Cerebellar nuclear complex (tissue), 1 donor: ENCODE measurements at regions not wholly inside any gene's neighbourhood (a gene's known extent, or its start where the extent isn't known, plus 50 kb on each side); places are given as distances from the start of the nearest gene placed in this dataset.
"Not testable (repeated sequence)": the region's sequence is repeated elsewhere in the genome, so short reads cannot be mapped to it uniquely, and the experiment has no call there.

Experiments
- DNase-seq, 2 experiments: peaks; one replicate each; lab custom pipeline; 2025; lab: John Stamatoyannopoulos, UW

DNA sequence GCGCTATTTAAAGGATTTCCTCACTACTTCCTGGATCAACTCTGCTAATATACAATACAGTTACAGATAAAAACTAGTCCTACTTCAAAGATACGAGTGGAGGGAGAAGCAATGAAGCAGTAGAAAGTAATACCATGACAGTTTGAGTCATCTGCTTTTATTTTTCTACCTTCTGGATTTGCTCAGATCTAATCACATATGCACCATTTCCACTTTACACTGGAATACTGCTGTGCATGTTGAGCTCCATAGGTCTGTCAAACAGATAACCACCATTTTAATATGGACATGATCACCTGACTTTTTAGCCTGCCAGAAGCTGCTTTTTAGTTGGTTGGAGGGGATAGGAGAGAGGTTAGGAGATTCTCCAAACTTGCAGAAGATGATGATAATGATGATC is 92.5 kb downstream of the MMUT start:
- no peak for DNase-seq

DNA sequence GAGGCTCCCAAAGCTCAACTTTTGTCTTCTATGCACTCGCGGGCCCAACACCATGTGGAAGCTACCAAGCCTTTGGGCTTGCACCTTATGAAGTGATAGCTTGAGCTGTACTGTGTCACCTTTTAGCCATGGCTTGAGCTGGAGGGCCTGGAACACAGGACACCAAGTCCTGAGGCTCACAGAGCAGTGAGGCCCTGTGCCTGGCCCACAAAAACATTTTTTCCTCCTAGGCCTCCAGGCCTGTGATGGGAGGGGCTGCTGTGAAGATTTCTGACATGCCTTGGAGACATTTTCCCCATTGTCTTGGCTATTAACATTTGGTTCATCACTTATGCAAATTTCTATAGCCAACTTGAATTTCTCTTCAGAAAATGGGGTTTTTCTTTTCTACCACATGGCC is 96.5 kb downstream of the MMUT start:
- DNase-seq = no peak

DNA sequence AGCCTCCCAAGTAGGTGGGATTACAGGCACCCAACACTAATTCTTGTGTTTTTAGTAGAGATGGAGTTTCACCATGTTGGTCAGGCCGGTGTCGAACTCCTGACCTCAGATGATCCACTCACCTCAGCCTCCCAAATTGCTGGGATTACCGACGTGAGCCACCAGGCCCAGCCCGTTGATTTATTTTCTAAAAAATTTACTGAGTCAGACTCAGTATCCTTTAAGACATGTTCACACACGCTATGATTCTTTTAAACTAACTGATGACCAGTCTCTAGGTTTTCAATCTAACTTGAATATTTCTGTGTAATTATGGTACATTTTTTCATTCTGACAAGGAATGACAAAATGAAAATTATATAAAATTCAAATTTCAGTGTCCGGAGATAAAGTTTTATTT is 114.5 kb downstream of the MMUT start:
- no peak for DNase-seq

DNA sequence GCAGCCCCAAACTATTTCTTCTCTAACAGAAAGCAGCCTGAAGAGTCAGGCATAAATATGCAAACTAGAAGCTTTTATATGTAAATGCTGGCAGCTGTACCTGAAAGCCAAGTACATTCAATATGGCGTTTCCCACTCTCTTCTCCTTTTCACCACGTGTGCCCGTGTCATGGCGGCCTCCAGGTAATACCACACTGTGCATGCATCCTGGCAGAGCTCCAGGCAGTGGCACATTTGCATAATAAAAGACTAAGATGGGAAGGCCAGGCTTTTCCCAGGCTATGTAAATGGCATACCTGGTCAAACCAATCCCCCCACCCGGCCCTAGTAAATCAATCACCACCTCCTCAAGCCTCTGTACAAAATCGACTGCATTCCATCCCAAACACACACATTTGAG is 120.6 kb downstream of the MMUT start:
- no peak for DNase-seq

DNA sequence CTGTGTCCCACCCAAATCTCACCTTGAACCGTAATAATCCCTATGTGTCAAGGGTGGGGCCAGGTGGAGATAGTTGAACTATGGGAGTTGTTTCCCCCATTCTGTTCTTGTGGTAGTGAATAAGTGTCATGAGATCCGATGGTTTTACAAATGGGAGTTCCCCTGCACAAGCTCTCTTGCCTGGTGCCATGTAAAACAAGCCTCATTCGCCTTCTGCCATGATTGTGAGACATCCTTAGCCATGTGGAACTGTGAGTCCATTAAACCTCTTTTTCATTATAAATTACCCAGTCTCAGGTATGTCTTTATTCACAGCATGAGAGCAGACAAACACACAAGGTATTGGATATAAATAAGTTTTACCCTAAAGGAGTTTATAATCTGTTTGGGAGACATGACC is 121.2 kb downstream of the MMUT start:
- no peak for DNase-seq

DNA sequence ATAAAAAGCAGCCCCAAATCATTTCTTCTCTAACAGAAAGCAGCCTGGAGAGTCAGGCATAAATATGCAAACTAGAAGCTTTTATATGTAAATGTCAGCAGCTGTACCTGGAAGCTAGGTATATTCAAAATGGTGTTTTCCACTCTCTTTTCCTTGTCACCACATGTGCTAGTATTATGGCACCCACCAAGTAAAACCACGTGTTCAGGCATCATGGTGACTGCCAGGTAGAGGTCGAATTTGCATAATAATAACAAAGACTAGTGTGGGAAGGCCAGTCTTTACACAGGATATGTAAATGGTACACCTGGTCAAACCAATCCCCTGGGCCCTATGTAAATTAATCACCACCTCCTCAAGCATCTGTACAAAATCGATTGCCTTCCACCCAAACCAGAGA is 124.0 kb downstream of the MMUT start:
- DNase-seq = no peak

DNA sequence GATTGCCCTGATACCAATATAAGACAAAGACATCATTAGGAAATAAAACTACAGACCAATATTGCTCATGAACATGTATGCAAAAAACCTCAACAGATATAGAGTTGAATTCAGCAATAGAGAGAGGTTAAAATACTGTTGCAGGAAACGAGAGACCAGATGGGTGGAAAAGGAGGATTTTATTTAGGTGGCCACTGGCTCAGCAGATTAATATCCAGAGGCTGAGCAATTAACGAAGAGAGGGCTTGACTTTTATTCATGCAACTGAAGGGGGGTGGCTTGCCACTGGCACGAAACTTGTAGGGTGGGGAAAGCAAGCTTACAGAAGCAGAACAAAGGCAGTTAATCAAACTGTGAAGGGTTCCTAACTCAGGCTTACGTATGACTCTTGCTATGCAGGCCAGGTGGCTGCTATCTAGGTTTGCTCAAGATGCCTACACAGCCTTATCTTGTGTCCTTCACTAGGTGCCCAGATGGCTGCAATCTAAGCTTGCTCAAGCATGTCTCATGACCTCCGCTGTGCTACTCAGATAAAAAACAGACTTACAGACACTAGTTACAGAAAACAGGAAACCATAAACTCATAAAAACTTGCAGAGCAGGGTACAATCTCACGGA is 126.4 kb downstream of the MMUT start:
- DNase-seq = no peak

DNA sequence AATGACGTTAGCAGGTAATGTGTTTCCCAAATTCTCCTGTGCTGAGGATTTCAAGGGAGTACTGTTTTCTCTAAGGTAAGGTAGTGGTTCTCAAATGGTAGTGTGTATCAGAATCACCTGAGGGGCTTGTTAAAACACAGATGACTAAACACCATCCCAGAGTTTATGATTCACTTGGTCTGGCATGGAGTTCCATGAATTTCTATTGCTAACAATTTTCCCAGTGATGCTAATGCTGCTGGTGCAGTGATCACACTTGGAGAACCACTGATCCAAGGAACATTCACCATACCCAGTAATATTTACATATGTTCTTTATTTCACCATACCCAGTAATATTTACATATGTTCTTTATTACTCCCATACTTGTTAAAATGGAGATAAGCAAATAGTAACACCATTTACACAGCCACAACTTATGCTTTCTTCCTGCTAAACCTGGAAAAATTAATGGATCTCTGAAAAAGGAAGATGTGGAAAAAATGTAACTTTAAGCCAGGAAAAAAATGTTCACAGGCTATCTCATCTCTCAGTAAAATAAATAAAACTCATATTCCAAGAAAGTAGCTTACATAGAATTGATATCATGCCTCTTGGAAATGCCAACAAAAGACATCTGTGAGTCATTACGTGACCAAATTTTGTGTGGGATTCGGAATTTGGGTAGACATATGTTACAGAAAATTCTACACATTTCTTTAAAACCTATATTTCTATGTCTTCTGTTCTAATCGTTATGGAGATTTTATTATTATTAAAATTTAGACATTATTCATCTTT is 129.5 kb downstream of the MMUT start:
- no peak for DNase-seq

DNA sequence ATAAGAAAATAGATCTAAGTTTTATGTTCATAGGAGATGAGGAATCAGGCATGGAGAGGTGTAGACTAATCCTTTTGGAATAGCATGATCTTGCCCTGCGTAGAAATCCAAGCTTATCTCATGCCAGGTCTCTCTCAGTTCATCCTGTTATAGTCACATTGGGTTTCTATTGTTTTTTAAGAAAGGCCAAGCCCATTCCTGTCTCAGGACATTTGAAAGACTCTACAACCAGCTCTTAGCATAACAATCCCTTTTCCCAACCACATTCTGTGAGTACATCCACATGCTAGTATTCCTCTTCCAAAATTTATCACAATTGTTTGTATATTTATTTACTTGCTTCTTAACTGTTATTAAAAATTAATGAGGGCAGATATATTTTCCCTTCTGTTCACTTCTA is 130.3 kb downstream of the MMUT start:
- no peak for DNase-seq

DNA sequence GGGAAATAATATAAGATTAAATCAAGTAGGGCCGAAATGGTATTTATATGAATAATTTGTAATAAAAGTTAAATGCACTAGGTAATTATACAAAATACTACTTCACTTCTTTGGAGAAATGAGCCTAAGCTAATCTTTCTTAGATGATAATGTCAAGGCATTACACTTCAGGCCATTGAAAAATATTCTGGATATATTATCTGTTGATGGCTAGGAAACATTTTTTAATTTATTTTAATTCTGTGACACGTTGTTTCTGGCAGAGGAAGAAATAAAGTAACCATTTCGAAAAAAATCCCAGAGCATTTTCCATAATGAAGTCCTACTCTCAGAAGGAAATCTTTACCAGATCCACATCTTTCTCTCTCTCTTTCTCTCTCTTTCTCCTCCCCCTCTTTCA is 133.9 kb downstream of the MMUT start:
- DNase-seq = no peak

DNA sequence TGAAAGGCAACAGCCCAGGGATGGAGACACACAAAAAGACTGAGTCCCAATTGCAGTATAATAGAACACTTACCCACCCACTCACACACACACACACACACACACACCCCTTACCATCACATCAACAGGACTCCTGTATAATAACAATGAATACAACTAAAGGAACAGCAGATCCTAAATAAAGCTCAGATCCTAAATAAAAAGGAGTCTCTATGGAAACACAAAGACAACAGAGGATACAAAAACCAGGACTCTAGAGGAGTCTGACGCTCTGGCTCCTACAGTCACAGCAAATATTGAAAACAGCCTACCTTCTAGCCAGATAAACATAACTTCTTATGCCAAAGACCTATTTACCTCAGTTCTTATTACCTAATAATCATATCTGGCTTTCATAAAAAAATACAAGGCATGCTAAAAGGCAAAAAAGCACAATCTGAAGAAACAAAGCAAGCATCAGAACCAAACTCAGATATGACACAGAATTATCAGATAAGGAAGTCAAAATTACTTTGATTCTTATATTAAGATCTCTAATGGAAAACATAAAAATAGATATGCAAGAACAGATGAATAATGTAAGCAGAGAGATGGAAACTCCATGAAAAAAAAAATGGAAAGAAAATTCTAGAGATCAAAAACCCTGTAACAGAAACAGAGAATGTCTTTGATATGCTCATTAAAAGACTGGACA is 134.9 kb downstream of the MMUT start:
- DNase-seq = no peak

DNA sequence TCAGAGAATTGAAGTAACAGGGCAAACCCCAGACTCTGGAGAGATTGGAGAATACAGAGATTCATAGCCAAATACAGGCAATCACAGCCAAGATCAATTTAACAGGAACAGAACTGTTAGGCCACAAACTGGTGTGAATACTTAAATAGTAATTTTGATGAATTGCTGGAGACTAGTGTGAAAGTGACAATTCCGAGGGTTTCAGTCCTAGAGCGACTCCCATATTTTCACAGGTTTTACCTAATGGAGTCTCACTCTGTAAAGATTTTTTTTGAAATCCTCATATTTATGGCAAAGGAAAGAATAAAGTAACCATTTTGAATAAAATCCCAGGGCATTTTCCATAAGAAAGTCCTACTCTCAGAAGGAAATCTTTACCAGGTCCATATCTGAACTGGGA is 135.5 kb downstream of the MMUT start:
- DNase-seq = no peak

DNA sequence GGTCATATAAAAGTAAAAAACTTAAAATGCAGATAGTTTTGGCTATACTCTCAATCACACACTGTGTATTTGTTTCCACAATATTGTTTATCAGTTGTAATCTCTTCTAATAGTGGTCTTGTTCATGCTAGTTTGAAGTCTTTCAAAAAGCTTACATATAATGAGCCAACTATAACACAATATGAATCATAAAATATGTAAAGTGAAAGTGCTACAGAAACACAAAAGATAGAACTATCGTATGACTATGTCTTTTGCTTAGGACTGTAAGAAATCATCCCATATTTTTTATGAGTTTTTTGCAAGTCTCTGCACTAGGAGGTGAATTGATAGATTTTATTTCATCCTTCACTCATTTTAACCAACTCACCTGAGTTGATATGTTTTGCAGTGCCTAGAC is 136.0 kb downstream of the MMUT start:
- no peak for DNase-seq

DNA sequence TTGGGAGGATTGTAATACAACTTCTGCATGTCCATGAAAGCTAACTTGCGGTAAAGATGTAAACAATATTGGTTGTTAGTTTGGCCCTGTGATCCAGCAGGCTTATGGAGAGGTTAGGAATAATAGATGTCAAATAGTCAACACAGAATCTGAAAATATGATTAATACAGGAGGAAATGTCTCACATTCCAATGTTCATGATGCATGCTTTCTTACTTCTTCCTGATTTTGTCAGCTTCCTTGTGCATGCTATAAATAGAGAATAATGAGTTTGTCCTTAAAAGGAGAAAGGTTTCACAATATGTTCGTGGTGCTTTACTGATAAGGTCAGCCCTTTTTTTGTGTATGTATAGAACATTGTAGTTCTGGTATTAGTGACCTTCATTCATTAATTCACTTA is 136.7 kb downstream of the MMUT start:
- no peak for DNase-seq

DNA sequence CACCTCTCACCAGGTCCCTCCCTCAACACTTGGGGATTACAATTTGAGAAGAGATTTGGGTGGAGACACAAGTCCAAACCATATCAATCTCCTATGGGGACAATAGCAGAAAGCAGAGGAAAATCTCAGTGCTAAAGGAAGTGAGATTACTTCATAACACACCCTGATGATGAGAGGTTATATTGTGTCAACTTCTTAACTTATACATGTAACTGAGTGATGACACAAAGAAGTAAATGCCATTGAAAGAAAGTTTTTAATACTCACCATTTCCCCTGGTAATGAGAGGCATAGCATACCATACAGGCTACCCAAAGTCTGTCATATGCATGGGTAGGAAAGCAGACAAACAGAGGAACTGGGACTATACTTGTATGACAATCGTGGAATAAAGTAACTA is 137.2 kb downstream of the MMUT start:
- no peak for DNase-seq

DNA sequence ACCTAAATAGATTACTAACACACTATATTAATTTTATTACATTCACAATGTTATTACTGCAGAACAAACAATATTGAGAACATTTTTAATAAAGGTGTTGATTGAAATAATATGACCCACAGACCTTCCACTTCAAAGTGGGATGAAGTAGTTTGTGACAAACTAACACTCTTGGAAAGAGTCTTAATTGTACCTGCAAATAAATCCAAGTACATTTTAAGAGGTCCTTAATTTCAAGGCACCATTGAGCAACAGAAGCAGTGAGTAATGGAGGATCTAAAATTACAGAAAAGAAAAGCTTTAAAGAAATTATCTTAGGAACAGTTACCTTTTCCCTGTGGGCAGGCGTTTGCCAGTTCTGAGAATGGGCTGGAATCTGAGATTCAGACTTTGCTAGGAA is 140.2 kb downstream of the MMUT start:
- DNase-seq = no peak

DNA sequence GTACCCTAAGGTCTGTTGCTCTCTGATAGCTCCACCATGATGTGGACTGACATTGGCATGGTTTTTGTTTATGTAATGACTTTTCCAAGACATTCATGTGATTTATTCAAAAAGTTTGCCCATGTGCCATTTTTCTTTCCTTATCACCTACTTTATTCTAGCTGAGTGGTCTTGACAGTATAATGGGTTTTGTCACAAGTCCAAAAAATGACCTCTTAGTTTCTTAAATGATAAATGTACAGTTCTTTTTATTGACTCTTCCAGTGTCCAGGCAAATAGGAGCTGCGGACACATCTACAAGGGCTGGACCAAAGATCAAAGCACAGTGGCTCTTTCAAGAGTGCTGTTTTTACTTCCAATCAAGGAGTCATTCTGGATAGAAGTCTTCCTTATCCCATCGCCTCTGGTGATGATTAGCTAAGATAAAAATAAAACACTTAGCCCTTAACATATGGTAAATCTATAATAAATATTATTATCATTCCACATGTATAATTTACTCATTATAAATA is 141.4 kb downstream of the MMUT start:
- no peak for DNase-seq

DNA sequence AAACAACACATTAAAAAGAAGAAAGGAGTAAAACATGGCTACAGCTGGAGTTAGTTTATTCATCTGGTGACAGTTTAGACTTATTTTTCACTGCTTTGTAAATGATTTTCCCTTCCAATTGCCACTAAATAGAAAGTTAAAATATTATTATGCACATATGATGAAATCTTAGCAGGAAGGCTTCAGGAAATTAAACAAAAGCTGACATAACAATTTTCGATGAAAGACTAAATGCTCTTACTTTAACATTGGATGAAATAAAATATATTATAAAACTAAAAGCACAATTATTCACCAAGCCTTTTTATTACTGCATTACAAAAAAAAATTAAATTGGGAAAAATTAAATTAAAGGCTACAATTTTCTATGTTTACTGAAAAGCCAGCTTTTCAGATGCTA is 158.0 kb downstream of the MMUT start:
- DNase-seq = no peak

DNA sequence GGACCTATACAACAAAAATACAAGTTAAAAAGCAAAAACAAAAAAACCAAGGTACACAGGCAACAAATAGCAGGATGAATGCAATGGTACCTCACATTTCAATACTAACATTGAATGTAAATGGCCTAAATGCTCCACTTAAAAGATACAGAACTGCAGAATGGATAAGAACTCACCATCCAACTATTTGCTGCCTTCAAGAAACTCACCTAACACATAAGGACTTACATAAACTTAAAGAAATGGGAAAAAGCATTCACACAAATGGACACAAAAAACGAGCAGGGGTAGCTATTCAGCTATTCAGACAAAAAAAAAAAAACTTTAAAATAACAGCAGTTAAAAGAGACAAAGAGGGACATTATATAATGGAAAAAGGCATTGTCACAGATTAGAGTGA is 158.7 kb downstream of the MMUT start:
- DNase-seq = not testable (repeated sequence)

DNA sequence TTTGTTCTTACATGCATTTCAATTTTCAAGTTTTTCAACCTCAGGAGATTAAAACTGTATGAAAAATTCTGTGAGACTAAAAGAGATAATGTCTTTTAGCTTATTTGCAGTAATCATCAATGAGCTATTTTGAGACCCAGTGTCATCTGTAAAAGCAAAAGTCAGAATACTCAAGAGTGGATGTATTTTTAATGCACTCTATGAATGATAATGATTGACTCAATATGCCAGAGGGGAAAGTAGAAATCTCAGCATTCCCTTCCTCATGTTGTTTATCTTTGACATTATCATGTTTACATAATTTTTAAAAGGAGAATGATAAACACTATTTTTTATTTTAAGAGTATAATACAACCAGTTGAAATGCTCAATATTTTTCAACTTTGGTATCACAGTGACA is 162.1 kb downstream of the MMUT start:
- no peak for DNase-seq

DNA sequence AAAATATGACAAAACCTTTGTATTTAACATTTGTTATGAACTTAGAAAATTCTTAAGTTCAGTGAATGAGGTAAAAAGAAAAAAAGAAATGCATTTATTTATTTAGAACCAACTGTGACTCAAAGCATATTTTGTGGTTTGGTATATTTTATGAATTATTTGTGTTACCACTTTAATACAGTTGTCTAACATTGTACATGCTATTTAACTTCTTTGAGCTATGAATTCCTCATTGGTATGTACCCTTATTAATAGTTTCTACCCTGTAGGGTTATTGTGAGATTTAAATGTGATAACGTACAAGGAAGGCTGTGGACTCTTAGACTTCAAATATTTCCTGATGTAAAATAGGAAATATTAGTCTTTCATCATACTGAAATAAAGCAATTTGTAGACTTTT is 162.6 kb downstream of the MMUT start:
- no peak for DNase-seq

DNA sequence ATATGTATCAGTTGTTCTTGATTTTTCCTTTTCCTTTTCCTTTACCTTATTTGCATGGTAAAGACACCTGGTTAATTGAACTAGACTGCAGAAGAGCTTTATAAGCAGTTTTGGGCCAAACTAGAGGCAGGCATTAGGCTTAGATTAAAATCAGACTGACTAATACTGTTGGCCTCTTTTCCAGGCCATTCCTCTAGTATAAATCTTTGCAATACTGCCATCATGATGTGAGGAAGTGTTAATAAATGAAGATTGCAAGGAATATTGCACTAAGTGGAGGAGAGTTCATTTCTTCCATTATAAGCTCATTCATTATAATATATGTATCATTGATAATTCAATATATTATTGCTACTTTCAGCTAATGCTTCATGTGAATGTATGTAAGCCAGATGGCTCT is 163.8 kb downstream of the MMUT start:
- DNase-seq = no peak

DNA sequence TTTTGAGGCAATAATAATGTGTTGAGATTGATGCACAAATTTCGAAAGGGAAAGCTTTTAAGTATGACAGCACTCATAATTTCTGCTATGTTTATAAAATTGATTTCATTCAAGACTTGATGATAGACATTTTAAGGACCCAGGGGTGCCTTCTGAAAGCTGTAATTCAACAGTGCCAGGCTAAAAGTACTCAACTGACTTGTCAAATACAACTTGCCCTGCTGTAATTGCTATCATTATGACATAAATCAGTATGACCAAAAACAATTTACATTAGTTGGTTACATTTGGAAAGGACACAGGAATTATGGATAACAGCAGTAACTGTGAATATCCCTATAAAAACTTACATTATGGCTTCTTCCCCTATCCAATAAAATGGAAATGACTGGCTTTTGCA is 178.9 kb downstream of the MMUT start:
- no peak for DNase-seq
